Activated CD8-positive, alpha-beta memory T cell treated with anti-CD3 and anti-CD28 coated beads for 36 hours (primary cell): ENCODE measurements at regions not wholly inside any gene's neighbourhood (a gene's known extent, or its start where the extent isn't known, plus 50 kb on each side); places are given as distances from the start of the nearest gene placed in this dataset.

ENCODE experiments used
- CTCF ChIA-PET: fragments of 350-600 bp; sonication (Branson Sonifier 250); formaldehyde crosslinking; loops from one replicate; lab custom pipeline; 2021; ENCODE audit warnings: antibody characterized with exemption; lab: Charles Lee
- POLR2A ChIA-PET: fragments of 350-600 bp; sonication (Branson Sonifier 250); formaldehyde crosslinking; loops from one replicate; lab custom pipeline; 2021; ENCODE audit warnings: antibody characterized with exemption; lab: Charles Lee

- POLR2A ChIA-PET: no interaction called here
- CTCF ChIA-PET: no interaction called here
These were observed 1208.1 kb downstream of the LRFN5 start for GRCh38 chr14:42814817-42815216.

DNA sequence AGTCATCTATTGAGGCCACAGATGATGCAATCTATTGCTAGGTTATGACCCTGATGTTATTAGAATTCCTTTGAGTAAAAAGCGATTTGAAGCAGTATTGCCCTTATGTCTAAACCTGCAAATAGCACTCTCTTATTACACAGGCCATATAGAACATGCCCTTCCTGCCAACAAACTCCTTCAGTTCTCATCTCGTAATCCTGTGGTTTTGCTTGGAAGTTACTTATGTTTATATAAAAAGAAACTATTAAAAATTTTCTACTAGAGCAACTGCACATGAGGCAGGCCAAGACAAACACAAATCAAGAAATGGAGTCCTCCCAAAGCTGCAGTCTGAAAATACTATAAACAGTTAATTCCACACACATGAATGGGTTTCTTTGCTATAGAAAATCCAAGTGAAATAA lies 1200.2 kb downstream of the LRFN5 start:
- ChIA-PET CTCF (no interaction called here), POLR2A (no interaction called here)

DNA sequence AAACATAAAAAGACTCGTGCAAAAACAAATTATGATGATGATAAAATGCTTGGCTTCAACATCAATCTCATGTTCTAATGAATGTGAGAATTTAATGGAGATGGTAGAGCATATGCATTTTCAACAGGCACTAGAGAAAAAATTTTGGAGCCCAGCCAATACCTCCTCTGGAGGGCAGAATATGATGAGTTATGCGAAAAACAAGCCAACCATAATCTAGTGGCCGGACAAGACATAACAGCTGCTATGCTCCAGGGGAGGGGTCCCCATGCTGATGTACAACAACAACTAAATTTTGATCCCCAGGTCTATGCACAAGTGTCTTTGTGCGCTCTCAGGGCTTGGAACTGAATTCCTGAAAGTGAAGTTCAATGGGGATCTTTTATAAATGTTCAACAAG lies 1197.5 kb downstream of the LRFN5 start:
- POLR2A ChIA-PET: no interaction called here
- CTCF ChIA-PET: no interaction called here

- ChIA-PET CTCF (no interaction called here), POLR2A (no interaction called here)
These were observed 1195.7 kb downstream of the LRFN5 start for GRCh38 chr14:42802346-42802745.

DNA sequence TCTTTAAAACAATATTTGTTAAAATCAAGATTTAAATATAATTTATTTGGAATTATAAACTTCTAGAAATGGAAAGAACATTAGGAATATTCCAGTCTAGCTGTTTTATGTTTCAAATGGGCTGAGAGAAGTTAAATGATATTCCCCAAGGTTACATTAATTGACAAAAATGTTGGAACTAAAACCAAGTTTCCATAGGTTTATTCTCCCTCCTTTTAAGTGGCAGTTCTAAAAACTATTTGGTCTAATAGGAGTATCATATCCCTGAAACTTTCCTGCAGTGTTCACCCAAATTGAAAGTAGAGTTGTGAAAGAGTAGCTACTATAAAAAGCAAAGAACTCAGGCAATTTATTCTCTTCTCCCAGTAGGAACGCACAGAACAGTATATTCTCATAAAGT lies 1185.5 kb downstream of the LRFN5 start:
- ChIA-PET POLR2A (no interaction called here), CTCF (no interaction called here)

GRCh38 chr14:42782754-42783153 lies 1176.1 kb downstream of the LRFN5 start:
- ChIA-PET CTCF (no interaction called here), POLR2A (no interaction called here)

GRCh38 chr14:42778984-42779383 lies 1172.3 kb downstream of the LRFN5 start:
- CTCF ChIA-PET: interaction anchor here (0.6 kb wide), 1 partner anchor 9 kb away, joined by 3 read pairs; no protein-coding TSS in a partner anchor

DNA sequence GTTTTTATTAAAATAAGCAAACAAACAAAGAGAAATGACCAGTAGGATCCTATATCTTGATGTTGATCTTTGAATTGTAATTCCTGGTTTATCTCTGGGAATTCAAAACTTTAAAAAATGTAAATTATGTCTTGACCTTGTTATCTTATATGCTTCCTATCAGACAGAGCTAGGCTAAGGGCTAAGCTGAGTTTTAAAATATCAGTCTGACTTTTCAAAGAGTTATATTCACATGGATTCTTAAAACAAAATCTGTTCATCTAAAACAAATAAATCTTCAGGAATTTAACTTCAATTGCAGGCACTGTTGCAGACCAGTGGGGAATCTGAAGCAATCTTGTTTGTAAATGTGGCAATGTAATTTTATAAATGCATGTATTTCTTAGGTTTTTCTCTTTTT lies 1144.1 kb downstream of the LRFN5 start:
- POLR2A ChIA-PET: no interaction called here
- CTCF ChIA-PET: no interaction called here

More at GRCh38 chr14:42778984-42779383, 1172.3 kb downstream of the LRFN5 start:
- POLR2A ChIA-PET: no interaction called here

DNA sequence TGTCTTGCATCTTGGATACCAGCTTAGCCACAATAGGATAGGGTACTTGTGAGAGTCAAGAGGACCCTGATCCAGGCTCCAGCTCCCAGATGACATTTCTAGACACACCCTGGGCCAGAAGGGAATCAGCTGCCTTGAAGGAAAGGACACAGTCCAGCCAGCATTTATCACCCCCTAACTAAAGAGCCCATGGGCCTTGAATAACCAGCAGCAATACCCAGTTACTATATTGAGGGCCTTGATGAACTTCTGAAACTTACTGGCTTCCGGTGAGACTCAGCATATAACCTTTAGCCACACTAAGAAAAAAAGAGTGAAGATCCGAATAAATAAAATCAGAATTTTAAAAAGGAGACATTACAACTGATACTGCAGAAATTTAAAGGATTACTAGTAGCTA lies 1135.4 kb downstream of the LRFN5 start:
- CTCF ChIA-PET: no interaction called here
- POLR2A ChIA-PET: no interaction called here

DNA sequence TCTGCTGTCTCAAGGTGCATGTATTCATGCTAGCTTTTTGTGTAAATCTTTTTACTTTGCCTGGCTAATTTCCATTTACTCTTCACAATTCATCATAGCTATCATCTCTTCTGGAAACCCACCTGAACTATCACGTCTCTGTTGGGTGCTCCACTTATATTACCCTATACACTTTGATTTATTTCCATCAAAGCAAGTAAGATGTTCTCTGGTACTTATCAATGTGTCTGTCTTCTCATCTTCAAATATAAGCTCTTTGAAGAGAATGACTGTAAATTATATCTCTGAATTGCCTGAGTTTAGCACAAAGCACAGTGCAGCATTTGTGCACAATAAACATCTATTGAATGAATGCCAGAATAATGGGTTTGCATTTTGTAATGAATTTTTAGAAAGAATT lies 1129.7 kb downstream of the LRFN5 start:
- POLR2A ChIA-PET: no interaction called here
- CTCF ChIA-PET: no interaction called here

- CTCF ChIA-PET: no interaction called here
- POLR2A ChIA-PET: no interaction called here
These were observed 1127.4 kb downstream of the LRFN5 start for GRCh38 chr14:42734041-42734440.

- ChIA-PET POLR2A (no interaction called here), CTCF (no interaction called here)
These were observed 1125.3 kb downstream of the LRFN5 start for GRCh38 chr14:42732005-42732404.

DNA sequence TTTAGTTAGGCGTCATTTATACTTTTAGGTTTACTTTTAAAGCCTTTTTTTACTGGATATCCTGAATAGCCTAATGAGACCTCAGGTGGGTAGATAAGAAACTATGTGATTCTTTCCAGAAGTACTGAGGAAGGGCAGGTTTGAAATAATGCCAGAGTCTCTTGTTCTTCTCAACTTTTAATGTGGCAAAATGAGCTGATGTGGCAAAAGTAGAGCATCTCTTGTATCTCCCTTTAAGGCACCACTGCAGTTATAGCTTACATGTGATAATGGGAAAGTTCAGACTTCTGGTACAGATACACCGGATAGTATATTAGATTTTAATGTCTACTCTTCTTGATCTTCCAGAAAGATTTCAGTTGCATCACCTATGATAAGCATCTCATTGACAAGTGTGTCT lies 1124.8 kb downstream of the LRFN5 start:
- POLR2A ChIA-PET: no interaction called here
- CTCF ChIA-PET: no interaction called here

- POLR2A ChIA-PET: no interaction called here
- CTCF ChIA-PET: no interaction called here
These were observed 1123.0 kb downstream of the LRFN5 start for GRCh38 chr14:42729681-42730080.

DNA sequence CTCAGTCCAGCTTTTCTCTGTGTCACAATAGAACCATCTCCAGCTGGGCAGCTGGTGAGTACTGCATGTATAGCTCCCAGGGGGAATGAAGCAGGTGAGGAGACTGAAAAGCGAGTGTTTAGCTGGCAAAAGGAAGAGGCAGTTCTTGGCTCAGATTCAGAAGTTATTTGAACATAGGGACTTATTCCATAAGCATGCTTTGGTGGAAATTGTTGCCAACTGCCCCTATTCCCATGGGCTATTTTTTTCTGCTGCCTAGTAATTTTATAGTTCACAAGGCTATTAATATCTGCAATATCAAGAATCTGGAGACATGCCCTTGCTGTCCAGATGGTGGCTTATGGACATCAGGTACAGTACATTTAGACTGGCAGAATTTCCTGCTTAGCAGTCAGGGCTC lies 1112.7 kb downstream of the LRFN5 start:
- POLR2A ChIA-PET: no interaction called here
- CTCF ChIA-PET: no interaction called here

- CTCF ChIA-PET: no interaction called here
- POLR2A ChIA-PET: no interaction called here
These were observed 1108.6 kb downstream of the LRFN5 start for GRCh38 chr14:42715316-42715715.

DNA sequence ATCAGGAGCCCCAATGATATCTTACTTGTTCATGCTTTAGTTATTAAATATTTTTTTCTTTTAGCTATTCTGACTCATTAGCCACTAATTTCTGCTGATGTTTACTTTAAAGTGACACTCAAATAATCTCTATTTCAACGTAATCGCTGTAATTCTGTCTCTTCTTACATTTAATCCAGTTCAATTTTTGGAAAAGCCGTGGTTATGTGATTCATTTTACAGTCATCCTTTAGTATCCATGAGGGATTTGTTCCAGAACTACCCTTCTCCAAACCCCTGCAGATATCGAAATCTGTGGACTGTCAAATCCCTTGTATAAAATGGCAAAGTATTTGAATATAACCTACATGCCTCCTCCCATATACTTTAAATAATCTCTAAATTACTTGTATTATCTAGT lies 1103.4 kb downstream of the LRFN5 start:
- ChIA-PET POLR2A (no interaction called here), CTCF (interaction anchor here (0.7 kb wide), 1 partner anchor 9 kb away, joined by 3 read pairs; no protein-coding TSS in a partner anchor)

- POLR2A ChIA-PET: no interaction called here
- CTCF ChIA-PET: no interaction called here
These were observed 1096.8 kb downstream of the LRFN5 start for GRCh38 chr14:42703501-42703900.

- ChIA-PET CTCF (no interaction called here), POLR2A (no interaction called here)
These were observed 1080.7 kb downstream of the LRFN5 start for GRCh38 chr14:42687421-42687820.

GRCh38 chr14:42683707-42684106 lies 1077.0 kb downstream of the LRFN5 start:
- ChIA-PET POLR2A (no interaction called here), CTCF (no interaction called here)

- POLR2A ChIA-PET: no interaction called here
- CTCF ChIA-PET: no interaction called here
These were observed 1070.0 kb downstream of the LRFN5 start for GRCh38 chr14:42676636-42677035.

DNA sequence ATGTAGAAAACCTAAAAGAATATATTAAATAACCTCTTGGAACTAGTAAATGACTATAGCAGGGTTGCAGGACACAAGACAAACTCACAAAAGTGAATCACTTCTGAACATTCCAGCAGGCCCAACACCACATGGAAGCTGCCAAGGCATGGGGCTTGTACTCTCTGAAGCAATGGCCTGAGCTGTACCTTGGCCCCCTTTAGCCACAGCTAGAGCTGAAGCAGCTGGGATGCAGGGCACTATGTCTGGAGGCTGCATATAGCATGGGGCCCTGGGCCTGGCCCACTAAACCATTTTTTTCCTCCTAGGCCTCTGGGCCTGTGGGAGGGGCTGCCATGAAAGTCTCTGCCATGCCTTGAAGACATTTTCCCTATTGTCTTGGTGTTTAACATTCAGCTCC lies 1067.3 kb downstream of the LRFN5 start:
- POLR2A ChIA-PET: no interaction called here
- CTCF ChIA-PET: no interaction called here
